WTC11 (cell line): ENCODE measurements at regions not wholly inside any gene's neighbourhood (a gene's known extent, or its start where the extent isn't known, plus 50 kb on each side); places are given as distances from the start of the nearest gene placed in this dataset.

Experiments used
- ATF3 ChIP-seq: sonication (generic); formaldehyde crosslinking; conservative IDR thresholded peaks from 2 replicates; pipeline ENCODE4 v1.8.1; 2022; ENCODE audit warnings: mild to moderate bottlenecking, missing genetic modification reagents
- CTCF ChIP-seq: fragments of 200-600 bp; IDR thresholded peaks from 2 replicates; pipeline ENCODE4 v1.8.0; 2022; ENCODE audit warnings: antibody characterized with exemption
- FOXK1 ChIP-seq: sonication (generic); formaldehyde crosslinking; IDR thresholded peaks from 2 replicates; pipeline ENCODE4 v1.8.0; 2022; ENCODE audit warnings: mild to moderate bottlenecking, moderate library complexity, missing genetic modification reagents
- GRHL2 ChIP-seq: fragments of 250-450 bp; sonication (Bioruptor Pico); IDR thresholded peaks from 2 replicates; pipeline ENCODE4 v1.8.0; 2022; ENCODE audit warnings: mild to moderate bottlenecking, moderate library complexity; ENCODE audit not compliant: insufficient replicate concordance, severe bottlenecking
- MAX ChIP-seq: sonication (generic); formaldehyde crosslinking; IDR thresholded peaks from 2 replicates; pipeline ENCODE4 v1.8.0; 2022; ENCODE audit warnings: mild to moderate bottlenecking, missing genetic modification reagents
- PREB ChIP-seq: sonication (generic); formaldehyde crosslinking; IDR thresholded peaks from 2 replicates; pipeline ENCODE4 v1.8.1; 2022; ENCODE audit warnings: mild to moderate bottlenecking, missing genetic modification reagents, moderate library complexity, borderline replicate concordance
- USF1 ChIP-seq: sonication (generic); formaldehyde crosslinking; IDR thresholded peaks from 2 replicates; pipeline ENCODE4 v1.8.0; 2022; ENCODE audit warnings: mild to moderate bottlenecking, missing genetic modification reagents
- ZNF263 ChIP-seq: sonication (generic); formaldehyde crosslinking; IDR thresholded peaks from 2 replicates; pipeline ENCODE4 v1.8.1; 2022; ENCODE audit warnings: low read depth, mild to moderate bottlenecking, moderate library complexity, missing genetic modification reagents

- no peak for TF ChIP-seq PREB (CRISPR knock-in tag)
- no peak for TF ChIP-seq FOXK1 (CRISPR knock-in tag)
- TF ChIP-seq ZNF263 (CRISPR knock-in tag), result no peak
- no peak for TF ChIP-seq MAX
- no peak for TF ChIP-seq USF1 (CRISPR knock-in tag)
- TF ChIP-seq ATF3 (CRISPR knock-in tag), result no peak
- TF ChIP-seq CTCF, result no peak
- TF ChIP-seq GRHL2 (CRISPR knock-in tag), result no peak
Observed at GRCh38 chr5:74540622-74541021, 99.9 kb downstream of the ENC1 start.
